Activated naive CD8-positive, alpha-beta T cell (primary cell): ENCODE measurements at regions not wholly inside any gene's neighbourhood (a gene's known extent, or its start where the extent isn't known, plus 50 kb on each side); places are given as distances from the start of the nearest gene placed in this dataset.

Source experiments
- H3K27ac Mint-ChIP-seq: one replicate; pipeline ENCODE4 v1.8.0; 2021; ENCODE audit warnings: mixed read lengths
- H3K27me3 Mint-ChIP-seq: one replicate; pipeline ENCODE4 v1.8.0; 2021; ENCODE audit warnings: mixed read lengths
- H3K36me3 Mint-ChIP-seq: one replicate; pipeline ENCODE4 v1.8.0; 2021; ENCODE audit warnings: mixed read lengths
- H3K4me1 Mint-ChIP-seq: one replicate; pipeline ENCODE4 v1.8.0; 2021; ENCODE audit warnings: low read depth, mixed read lengths
- H3K4me3 Mint-ChIP-seq: one replicate; pipeline ENCODE4 v1.8.0; 2021; ENCODE audit warnings: mild to moderate bottlenecking, mixed read lengths
- H3K9me3 Mint-ChIP-seq: one replicate; pipeline ENCODE4 v1.8.0; 2021; ENCODE audit warnings: low read depth, mixed read lengths

DNA sequence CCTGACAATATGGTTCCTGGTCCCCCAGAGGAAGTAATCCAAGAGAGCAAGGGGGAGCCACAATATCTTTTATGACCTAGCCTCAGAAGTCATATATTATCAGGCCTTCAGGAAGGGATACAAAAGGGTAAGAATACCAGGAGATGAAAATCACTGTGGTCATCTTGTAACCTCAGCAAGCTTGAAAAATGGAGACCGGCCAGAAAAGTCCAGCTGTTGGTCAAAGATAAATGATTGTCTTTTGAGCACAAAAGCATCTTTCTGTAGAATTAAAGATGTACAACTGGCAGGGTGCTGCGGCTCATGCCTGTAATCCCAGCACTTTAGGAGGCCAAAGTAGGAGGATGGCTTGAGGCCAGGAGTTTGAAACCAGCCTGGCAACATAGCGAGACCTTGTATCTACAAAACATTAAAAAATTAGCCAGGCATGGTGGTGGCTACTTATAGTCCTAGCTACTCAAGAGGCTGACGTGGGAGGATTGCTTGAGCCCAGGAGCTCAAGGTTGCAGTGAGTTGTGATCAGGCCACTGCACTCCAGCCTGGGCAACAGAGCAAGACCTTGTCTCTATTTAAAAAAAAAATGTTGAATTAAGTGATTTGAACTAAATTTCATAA, 118.0 kb upstream of the MARCKS start:
- H3K4me3 Mint-ChIP-seq: no peak overlapping the region
- no peaks in the 10 kb centered on the region for H3K4me1 Mint-ChIP-seq
- H3K27me3 Mint-ChIP-seq: peaks cover 8% of the 10 kb centered on the region
- no peak overlapping the region for H3K27ac Mint-ChIP-seq
- H3K36me3 Mint-ChIP-seq: no peaks in the 10 kb centered on the region
- no peaks in the 10 kb centered on the region for H3K9me3 Mint-ChIP-seq

DNA sequence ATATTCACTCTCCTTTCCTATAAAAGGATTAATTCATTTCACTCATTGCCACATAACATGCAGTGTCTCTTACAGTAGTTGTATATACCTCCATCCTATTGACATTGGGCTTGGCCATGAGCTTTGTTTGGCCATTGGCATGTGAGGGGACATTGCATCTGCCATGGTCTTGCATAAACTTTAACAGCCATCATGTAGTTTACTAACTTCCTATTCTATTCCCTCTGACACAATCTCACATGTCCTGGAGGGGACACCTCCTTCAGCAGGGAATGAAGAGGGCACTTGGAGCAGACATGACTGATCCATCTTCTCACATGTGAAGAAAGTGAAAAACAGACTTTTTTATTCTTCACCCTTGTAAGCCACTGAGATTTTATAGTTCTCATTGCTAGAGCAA, 115.5 kb upstream of the MARCKS start:
- H3K36me3 Mint-ChIP-seq: no peaks in the 10 kb centered on the region
- no peak overlapping the region for H3K27ac Mint-ChIP-seq
- H3K27me3 Mint-ChIP-seq: peaks cover 5% of the 10 kb centered on the region
- no peaks in the 10 kb centered on the region for H3K9me3 Mint-ChIP-seq
- no peak overlapping the region for H3K4me3 Mint-ChIP-seq
- no peaks in the 10 kb centered on the region for H3K4me1 Mint-ChIP-seq

DNA sequence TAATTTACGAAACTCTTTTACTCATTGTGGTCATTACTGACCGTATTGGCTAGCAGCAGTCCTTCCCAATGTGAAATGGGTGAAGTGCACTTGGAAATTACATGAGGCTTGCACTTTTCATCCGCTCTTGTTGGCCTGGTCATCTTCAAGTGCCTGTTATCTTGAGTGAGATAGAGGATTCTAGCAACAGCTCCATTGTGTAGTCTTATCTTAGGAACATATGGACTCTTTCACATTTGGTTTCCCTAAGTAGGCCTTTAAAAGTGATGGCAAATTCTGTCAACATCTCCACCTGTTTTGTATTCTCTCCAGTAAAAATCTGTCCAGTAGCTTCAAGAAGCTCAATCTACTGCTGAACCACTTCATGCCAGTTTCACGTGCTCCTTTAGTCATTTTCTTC, 114.8 kb upstream of the MARCKS start:
- no peak overlapping the region for H3K4me3 Mint-ChIP-seq
- H3K4me1 Mint-ChIP-seq: no peaks in the 10 kb centered on the region
- peaks cover 5% of the 10 kb centered on the region for H3K27me3 Mint-ChIP-seq
- H3K9me3 Mint-ChIP-seq: no peaks in the 10 kb centered on the region
- no peaks in the 10 kb centered on the region for H3K36me3 Mint-ChIP-seq
- no peak overlapping the region for H3K27ac Mint-ChIP-seq

DNA sequence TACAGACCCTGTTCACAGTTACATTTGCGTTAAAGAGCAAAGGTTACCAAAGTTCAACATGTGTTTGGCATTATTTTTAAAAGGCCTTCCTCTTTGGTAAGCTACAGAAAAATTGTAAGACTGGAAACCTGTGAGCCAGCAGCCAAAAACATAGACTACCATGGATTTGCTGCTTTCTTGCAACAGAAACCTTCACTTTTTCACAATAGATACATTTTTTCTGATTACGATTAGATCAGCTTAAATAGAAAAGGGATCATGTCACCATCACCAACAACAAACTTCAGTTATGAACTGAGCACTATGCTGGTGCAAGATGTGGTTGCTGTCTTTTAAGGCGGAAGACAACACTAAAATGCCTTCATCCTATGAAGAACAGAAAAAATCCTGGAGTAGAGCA, 112.3 kb upstream of the MARCKS start:
- no peak overlapping the region for H3K4me3 Mint-ChIP-seq
- peaks cover 4% of the 10 kb centered on the region for H3K27me3 Mint-ChIP-seq
- H3K27ac Mint-ChIP-seq: no peak overlapping the region
- H3K9me3 Mint-ChIP-seq: no peaks in the 10 kb centered on the region
- no peaks in the 10 kb centered on the region for H3K36me3 Mint-ChIP-seq
- H3K4me1 Mint-ChIP-seq: no peaks in the 10 kb centered on the region

DNA sequence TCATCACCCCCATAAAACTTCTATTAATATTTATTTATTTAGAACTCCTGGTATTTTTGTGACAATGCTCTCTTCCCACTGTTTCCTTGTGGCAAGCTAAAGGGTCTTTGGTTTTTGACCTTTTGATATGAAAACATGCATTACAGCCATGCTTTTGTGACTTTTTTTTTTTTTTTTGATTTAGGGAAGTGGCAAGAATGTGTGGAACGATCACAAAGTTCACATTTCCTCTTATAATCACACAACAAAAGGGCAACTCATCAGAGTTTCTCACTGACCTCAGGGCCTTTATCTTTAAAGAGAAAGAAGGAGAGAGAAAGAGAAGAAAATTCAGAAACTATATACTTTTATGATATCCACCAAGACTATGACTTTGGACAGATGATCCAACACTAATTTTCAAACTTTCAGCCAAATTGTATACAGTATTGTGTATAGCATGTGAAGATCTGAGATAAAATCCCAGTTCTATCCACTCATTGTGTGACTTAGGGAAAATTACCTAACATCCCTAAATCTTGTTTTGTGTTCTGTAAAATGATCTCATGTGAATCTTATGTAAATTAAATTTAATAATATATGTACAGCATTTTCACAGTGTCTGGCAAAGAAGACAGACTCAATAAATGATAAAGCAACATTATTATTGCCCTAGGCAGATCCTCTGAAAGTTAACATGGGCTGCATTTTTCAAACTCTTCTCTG, 106.8 kb upstream of the MARCKS start:
- no peaks in the 10 kb centered on the region for H3K4me1 Mint-ChIP-seq
- H3K27me3 Mint-ChIP-seq: peaks cover 5% of the 10 kb centered on the region
- H3K27ac Mint-ChIP-seq: no peak overlapping the region
- no peak overlapping the region for H3K4me3 Mint-ChIP-seq
- no peaks in the 10 kb centered on the region for H3K9me3 Mint-ChIP-seq
- H3K36me3 Mint-ChIP-seq: no peaks in the 10 kb centered on the region

DNA sequence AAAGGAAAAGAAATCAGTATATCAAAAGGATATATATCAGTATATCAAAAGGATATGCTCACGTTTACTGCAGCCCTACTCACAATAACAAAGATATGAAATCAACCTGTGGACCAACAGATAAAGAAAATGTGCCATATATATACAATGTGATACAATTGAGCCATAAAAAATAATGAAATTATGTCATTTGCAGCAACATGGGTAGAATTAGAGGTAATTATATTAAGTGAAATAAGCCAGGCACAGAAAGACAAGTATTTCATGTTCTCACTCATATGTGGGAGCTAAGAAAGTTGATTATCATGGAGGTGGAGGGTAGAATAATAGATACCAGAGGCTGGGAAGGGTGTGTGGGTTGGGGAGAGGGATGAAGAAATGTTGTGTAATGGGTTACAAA, 102.9 kb upstream of the MARCKS start:
- no peaks in the 10 kb centered on the region for H3K4me1 Mint-ChIP-seq
- H3K4me3 Mint-ChIP-seq: no peak overlapping the region
- no peak overlapping the region for H3K27ac Mint-ChIP-seq

DNA sequence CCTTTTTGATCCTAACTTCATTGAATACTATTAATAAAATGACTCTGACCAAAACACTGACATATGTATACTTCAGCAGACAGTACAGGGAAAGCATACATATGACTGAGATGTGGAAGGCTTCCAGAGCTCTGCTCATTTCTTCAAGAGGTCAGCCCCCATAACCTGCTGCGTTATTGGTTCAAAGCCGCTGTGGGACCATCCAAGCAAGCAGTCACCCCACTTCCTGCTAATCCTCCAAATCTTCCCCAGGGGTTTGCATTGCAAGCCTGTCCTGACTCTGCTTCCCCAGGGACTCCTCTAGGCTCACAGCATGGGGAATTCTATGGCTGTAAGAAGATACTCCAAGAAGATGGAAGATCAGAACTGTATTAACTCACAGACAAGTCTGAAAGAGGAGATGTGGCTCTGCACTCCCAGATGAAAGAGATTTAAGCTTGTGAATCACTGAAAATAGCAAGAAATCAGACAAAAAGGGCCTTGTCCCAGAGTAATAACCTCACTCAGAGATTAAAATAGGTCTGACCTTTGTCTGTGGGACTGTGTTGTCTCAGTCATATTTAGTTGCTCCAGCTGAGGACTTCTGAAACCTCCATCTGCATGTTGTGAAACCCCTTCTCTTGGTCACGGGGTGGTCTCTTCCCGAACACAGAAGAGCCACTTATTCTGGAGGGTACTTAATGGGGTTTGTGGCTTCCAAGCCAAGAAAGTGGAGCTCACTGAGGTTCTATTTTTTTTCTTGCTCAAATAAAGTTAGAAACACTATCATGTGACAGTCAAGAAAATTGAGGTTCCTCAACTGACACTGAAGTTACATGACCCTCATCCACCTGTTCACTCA, 101.5 kb upstream of the MARCKS start:
- Mint-ChIP-seq H3K27me3 (no peaks in the 10 kb centered on the region), H3K4me3 (no peak overlapping the region), H3K9me3 (no peaks in the 10 kb centered on the region), H3K36me3 (no peaks in the 10 kb centered on the region), H3K4me1 (no peaks in the 10 kb centered on the region), H3K27ac (no peak overlapping the region)

More for the DNA sequence above, 102.9 kb upstream of the MARCKS start:
- Mint-ChIP-seq H3K36me3 (no peaks in the 10 kb centered on the region), H3K27me3 (peaks cover 3% of the 10 kb centered on the region), H3K9me3 (no peaks in the 10 kb centered on the region)

DNA sequence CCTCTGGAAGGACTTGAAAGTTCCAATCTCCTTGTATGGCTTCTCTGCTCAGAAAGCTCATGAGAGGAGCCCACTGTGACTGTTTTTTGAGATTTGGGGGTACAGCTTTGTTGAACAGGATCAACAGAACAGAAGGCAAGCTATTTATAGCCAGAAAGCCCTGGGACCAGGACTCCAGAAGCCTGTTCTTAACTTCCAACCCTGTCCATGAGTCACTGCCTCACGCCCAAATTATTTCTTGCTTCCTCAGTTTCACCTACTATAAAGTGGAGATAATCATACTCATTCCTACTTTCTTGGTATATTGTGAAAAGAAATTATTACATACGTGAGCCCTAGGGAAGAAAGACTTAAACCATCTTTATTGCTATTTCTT, 100.9 kb upstream of the MARCKS start:
- H3K27ac Mint-ChIP-seq: no peak overlapping the region
- H3K36me3 Mint-ChIP-seq: no peaks in the 10 kb centered on the region
- H3K27me3 Mint-ChIP-seq: no peaks in the 10 kb centered on the region
- H3K4me1 Mint-ChIP-seq: no peaks in the 10 kb centered on the region
- no peak overlapping the region for H3K4me3 Mint-ChIP-seq
- no peaks in the 10 kb centered on the region for H3K9me3 Mint-ChIP-seq

DNA sequence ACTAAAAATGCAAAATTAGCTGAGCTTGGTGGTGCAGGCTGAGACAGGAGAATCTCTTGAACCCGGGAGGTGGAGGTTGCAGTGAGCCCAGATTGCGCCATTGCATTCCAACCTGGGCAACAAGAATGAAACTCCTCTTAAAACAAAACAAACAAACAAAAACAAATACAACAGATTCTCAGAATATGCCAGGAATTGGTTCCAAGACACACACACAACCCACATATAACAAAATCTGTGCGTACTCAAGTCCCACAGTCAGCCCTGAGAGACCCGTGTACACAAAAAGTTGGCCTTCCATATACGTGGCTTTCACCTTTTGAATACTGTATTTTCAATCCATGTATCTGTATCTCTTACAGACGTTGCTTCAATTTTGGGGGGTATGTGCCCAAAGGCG, 98.9 kb upstream of the MARCKS start:
- H3K27ac Mint-ChIP-seq: no peak overlapping the region
- no peaks in the 10 kb centered on the region for H3K36me3 Mint-ChIP-seq
- H3K27me3 Mint-ChIP-seq: no peaks in the 10 kb centered on the region
- no peaks in the 10 kb centered on the region for H3K4me1 Mint-ChIP-seq
- no peaks in the 10 kb centered on the region for H3K9me3 Mint-ChIP-seq
- no peak overlapping the region for H3K4me3 Mint-ChIP-seq

DNA sequence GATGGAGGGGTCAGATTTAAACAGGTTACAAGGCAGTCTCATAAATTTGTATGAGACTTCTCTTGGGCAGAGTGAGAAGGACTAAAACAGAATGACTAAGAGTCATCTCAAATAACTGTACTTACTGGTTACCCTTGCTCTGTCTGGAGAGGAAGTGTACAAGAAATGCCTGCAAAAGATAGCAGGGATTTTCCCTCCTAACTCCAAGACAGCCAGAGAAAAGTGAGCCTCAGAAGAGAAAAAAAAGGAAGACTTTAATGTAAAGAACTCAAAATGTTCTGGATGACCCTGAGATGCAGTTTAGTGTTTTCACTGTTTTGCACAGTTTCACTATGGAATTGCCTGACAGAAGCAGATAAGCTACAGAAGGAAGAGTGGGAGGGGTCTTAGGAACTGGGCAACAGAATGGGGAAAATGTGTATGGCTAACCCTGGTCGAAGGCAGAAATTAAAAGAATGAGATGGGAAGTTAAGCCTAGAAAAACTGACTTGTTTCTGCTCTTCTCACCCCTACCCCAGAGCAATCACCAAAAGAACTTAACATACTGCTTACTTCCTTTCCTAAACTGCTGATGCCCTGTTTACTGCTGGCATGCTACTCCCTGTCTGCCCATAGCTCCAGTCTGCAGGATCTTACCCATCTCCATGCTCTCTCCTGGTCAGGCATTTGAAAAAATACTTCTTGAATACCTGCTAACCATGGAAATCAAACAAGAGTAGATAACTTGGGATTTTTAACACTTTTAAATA, 98.1 kb upstream of the MARCKS start:
- H3K9me3 Mint-ChIP-seq: no peaks in the 10 kb centered on the region
- H3K27ac Mint-ChIP-seq: no peak overlapping the region
- H3K27me3 Mint-ChIP-seq: no peaks in the 10 kb centered on the region
- H3K4me1 Mint-ChIP-seq: no peaks in the 10 kb centered on the region
- H3K36me3 Mint-ChIP-seq: no peaks in the 10 kb centered on the region
- no peak overlapping the region for H3K4me3 Mint-ChIP-seq

DNA sequence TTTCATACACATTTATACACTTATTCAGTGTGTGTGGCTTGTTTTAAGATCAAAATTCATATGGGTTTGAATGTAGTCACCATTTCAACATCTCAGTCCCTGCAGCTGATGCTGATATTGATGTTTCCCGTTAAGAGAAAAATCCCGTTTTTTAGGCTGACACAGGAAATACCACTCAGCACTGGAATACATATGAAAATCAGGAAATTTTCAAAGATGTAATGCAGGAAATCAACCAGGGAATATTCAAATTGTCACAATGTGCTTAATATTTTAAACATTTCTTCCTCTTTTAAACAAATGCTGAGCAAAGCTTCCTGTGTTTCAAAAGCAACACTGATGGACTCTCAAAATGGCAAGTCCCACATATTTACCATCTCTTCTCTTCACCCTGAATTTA, 94.5 kb upstream of the MARCKS start:
- Mint-ChIP-seq H3K27ac (no peak overlapping the region), H3K9me3 (no peaks in the 10 kb centered on the region), H3K4me1 (no peaks in the 10 kb centered on the region), H3K36me3 (no peaks in the 10 kb centered on the region), H3K27me3 (no peaks in the 10 kb centered on the region), H3K4me3 (no peak overlapping the region)

DNA sequence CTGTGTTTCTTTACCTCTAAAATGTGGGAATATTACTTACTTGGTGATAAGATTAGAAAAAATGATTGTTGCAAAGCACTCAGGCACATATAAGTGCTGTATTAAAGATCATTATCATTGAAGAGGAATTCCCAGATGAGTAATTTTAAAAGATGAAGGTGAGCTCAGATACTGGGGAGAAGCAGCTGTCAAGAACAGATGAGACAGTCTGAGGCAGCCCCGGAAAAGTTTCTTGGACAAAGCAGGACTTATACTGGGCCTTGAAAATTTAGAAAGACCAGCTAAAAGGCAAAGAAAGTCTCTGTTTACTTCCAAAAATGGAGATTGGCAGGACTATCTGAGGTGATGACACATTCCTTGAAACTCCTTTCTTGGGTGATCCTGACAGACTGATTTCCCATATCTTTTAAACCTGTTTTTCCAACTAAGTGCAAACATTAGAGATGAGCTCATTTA, 93.8 kb upstream of the MARCKS start:
- no peaks in the 10 kb centered on the region for H3K4me1 Mint-ChIP-seq
- no peaks in the 10 kb centered on the region for H3K27me3 Mint-ChIP-seq
- no peaks in the 10 kb centered on the region for H3K36me3 Mint-ChIP-seq
- no peaks in the 10 kb centered on the region for H3K9me3 Mint-ChIP-seq
- no peak overlapping the region for H3K4me3 Mint-ChIP-seq
- H3K27ac Mint-ChIP-seq: no peak overlapping the region

DNA sequence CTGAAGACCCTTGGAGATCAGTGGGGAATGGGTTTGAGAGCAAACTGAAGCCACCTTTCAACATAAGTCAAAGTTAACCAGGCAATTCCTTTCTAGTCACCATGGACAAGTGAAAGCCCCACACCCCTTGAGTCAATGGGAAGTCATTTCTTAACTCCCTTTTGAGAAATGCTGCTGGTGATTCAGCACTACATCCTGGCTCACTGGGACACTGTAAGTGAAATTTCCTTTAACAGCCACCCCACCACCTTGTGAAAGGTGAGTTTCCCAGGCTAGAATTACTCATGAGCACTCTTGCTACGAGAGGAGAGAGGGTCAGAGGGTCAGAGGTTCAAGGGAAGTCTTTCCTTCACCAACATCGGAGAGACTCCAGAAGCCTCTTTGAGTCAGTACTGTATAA, 93.3 kb upstream of the MARCKS start:
- Mint-ChIP-seq H3K4me3 (no peak overlapping the region), H3K4me1 (no peaks in the 10 kb centered on the region), H3K9me3 (no peaks in the 10 kb centered on the region), H3K36me3 (no peaks in the 10 kb centered on the region), H3K27me3 (no peaks in the 10 kb centered on the region), H3K27ac (no peak overlapping the region)

DNA sequence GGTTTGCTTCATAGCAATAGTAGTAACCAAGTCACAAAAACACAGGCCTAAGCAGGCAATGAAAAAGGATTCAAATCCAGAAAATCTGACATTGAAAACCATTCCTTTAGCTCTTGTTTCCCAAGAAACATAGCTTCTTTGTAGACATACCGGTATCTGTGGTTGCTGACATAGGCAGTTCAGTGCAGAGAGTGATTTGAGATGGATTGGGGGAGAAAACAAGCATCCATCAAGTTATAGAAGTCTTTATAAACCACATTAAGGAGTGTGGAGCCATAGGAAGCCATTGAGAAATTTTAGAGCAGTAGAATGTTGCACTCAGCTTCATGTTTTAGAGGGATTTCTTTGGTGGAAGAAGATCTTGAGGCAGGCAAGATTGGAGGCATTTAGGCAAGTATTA, 91.2 kb upstream of the MARCKS start:
- Mint-ChIP-seq H3K36me3 (no peaks in the 10 kb centered on the region), H3K27ac (no peak overlapping the region), H3K4me1 (no peaks in the 10 kb centered on the region), H3K4me3 (no peak overlapping the region), H3K9me3 (no peaks in the 10 kb centered on the region), H3K27me3 (no peaks in the 10 kb centered on the region)

DNA sequence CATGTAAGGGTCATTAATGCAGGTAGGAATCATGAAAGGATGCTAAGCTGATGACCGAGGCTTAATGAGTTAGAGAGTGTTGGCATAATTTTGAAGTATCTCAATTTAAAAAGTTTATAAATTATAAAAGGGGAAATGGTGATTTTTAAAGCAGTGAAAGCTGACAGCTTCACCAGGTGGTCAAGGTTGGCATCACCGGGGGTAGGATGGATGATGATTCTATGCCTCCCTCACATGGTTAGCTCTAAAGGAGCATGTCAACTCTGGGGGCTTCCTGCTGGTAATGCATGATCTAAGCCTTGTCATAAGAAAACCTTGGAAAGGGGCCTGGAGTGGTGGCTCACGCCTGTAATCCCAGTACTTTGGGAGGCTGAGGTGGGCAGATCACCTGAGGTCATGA, 89.2 kb upstream of the MARCKS start:
- no peak overlapping the region for H3K4me3 Mint-ChIP-seq
- H3K4me1 Mint-ChIP-seq: no peaks in the 10 kb centered on the region
- H3K27ac Mint-ChIP-seq: no peak overlapping the region
- H3K36me3 Mint-ChIP-seq: no peaks in the 10 kb centered on the region
- H3K27me3 Mint-ChIP-seq: peaks cover 2% of the 10 kb centered on the region
- no peaks in the 10 kb centered on the region for H3K9me3 Mint-ChIP-seq
